C4-2B (cell line): ENCODE measurements at regions not wholly inside any gene's neighbourhood (a gene's known extent, or its start where the extent isn't known, plus 50 kb on each side); places are given as distances from the start of the nearest gene placed in this dataset.

Experiments
- H3K27ac ChIP-seq: fragments of 450-650 bp; 2 replicates; pipeline ENCODE4 v1.5.1; 2017
- ZFX ChIP-seq: fragments of 450-650 bp; IDR thresholded peaks from 2 replicates; pipeline ENCODE4 v1.6.1; 2017
- TF ChIP-seq, protein P1 (sequence below): fragments of 450-650 bp; conservative IDR thresholded peaks from 2 replicates; pipeline ENCODE4 v1.5.1; 2017; ENCODE audit warnings: mild to moderate bottlenecking

GRCh38 chr13:106369091-106369490 lies 166.4 kb downstream of the EFNB2 start:
- no peak overlapping the region for H3K27ac ChIP-seq
- TF ChIP-seq ZFX = no peak
- TF ChIP-seq, protein P1, sequence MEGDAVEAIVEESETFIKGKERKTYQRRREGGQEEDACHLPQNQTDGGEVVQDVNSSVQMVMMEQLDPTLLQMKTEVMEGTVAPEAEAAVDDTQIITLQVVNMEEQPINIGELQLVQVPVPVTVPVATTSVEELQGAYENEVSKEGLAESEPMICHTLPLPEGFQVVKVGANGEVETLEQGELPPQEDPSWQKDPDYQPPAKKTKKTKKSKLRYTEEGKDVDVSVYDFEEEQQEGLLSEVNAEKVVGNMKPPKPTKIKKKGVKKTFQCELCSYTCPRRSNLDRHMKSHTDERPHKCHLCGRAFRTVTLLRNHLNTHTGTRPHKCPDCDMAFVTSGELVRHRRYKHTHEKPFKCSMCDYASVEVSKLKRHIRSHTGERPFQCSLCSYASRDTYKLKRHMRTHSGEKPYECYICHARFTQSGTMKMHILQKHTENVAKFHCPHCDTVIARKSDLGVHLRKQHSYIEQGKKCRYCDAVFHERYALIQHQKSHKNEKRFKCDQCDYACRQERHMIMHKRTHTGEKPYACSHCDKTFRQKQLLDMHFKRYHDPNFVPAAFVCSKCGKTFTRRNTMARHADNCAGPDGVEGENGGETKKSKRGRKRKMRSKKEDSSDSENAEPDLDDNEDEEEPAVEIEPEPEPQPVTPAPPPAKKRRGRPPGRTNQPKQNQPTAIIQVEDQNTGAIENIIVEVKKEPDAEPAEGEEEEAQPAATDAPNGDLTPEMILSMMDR = no peak

DNA sequence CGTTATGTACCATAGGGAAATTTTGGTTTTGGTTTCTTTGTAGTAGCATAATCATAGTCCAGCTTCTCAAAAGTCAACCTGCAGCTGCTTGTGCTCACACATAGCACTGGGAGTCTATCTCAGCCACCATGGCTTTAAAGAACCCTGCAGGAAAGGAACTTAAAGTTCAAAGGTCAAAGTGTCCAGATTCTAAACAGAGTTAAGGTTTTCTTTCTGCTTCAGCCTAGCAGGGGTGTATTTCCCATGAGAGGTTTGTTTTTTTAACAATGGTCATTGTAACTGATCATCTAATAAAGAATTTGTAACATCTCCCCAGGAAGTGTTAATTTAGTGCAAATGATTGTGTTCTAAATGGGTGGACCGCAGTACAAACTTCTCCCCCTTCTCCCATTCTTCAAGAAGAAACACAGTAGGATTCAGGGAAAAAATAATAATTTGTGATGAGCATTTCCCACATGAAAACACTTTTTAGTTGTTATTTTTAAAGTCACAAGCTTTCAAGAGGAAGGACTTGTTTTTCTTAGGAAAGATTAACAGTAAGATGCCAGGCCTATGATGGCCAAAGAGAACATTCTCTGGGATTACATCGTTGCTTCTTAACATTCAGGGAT lies 168.0 kb downstream of the EFNB2 start:
- no peak for TF ChIP-seq ZFX
- TF ChIP-seq, protein P1 = no peak

GRCh38 chr13:106362707-106363106 lies 172.8 kb downstream of the EFNB2 start:
- no peak overlapping the region for H3K27ac ChIP-seq
- TF ChIP-seq, protein P1 = no peak
- no peak for TF ChIP-seq ZFX

More for the DNA sequence above, 168.0 kb downstream of the EFNB2 start:
- no peak overlapping the region for H3K27ac ChIP-seq

DNA sequence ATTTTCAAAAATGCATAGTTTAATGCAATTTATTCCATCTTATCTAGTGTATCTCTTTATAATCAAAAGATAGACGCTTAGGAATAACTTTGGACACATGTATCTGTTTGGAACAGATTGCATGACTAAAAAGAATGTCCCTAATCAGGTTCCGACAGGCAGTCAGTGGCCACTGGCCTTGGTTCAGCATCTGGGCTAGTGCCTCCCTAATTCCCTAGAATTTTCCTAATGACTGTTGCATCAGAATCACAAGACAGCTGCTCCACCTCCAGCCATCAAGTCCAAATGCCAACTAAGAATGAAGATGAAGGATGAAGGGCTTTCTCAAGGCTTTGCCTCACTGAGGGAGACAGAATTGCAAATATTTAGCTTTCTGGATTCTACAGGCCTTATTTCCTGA lies 173.8 kb downstream of the EFNB2 start:
- H3K27ac ChIP-seq = no peak overlapping the region
- TF ChIP-seq, protein P1 = no peak
- TF ChIP-seq ZFX = no peak

DNA sequence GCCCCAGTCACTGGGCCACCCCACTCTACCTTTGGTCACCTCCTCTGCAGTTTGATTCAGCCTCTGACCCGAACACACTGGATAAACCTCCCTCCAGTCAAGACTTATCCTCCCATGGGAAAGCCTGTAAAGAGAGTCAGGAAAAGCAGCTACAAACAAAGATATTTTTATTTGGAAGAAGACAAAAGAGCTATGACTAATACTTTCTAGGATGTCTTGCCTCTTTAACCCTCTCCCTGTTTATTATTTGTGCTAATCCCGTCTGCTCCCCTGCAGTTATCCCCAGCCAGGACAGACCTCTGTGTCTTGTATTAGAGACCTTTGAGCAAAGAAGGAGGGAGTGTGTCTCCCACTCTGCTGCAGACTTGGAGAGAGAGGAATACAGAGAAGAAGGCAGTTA lies 178.3 kb downstream of the EFNB2 start:
- no peak overlapping the region for H3K27ac ChIP-seq
- TF ChIP-seq, protein P1 = no peak

GRCh38 chr13:106355866-106356265 lies 179.6 kb downstream of the EFNB2 start:
- TF ChIP-seq, protein P1 = no peak
- TF ChIP-seq ZFX = no peak
- H3K27ac ChIP-seq = no peak overlapping the region

- TF ChIP-seq ZFX = no peak
- TF ChIP-seq, protein P1 = no peak
- no peak overlapping the region for H3K27ac ChIP-seq
Observed at GRCh38 chr13:106354961-106355360, 180.5 kb downstream of the EFNB2 start.
